GM23248 (cell line): ENCODE measurements at regions not wholly inside any gene's neighbourhood (a gene's known extent, or its start where the extent isn't known, plus 50 kb on each side); places are given as distances from the start of the nearest gene placed in this dataset.

Source experiments
- EZH2 ChIP-seq: fragments of 200-600 bp; sonication (generic); IDR thresholded peaks from 2 replicates; pipeline ENCODE4 v1.6.1; 2018; ENCODE audit warnings: antibody characterized with exemption, mild to moderate bottlenecking; ENCODE audit not compliant: insufficient read depth, poor library complexity, severe bottlenecking
- EZH2phosphoT487 ChIP-seq: fragments of 200-600 bp; sonication (generic); IDR thresholded peaks from 2 replicates; pipeline ENCODE4 v1.6.1; 2018; ENCODE audit warnings: antibody characterized with exemption, moderate library complexity, mild to moderate bottlenecking, low read depth; ENCODE audit not compliant: insufficient read depth

GRCh38 chr17:13785981-13786598 is 184.4 kb upstream of the HS3ST3A1 start:
- TF ChIP-seq EZH2, result no peak
- no peak for TF ChIP-seq EZH2phosphoT487
